Activated naive CD4-positive, alpha-beta T cell (primary cell): ENCODE measurements at regions not wholly inside any gene's neighbourhood (a gene's known extent, or its start where the extent isn't known, plus 50 kb on each side); places are given as distances from the start of the nearest gene placed in this dataset.
"Not testable (repeated sequence)": the region's sequence is repeated elsewhere in the genome, so short reads cannot be mapped to it uniquely, and the experiment has no call there.

Experiments used
- DNase-seq, 4 experiments: peaks; one replicate each; lab custom pipeline; 2025; lab: John Stamatoyannopoulos, UW

DNA sequence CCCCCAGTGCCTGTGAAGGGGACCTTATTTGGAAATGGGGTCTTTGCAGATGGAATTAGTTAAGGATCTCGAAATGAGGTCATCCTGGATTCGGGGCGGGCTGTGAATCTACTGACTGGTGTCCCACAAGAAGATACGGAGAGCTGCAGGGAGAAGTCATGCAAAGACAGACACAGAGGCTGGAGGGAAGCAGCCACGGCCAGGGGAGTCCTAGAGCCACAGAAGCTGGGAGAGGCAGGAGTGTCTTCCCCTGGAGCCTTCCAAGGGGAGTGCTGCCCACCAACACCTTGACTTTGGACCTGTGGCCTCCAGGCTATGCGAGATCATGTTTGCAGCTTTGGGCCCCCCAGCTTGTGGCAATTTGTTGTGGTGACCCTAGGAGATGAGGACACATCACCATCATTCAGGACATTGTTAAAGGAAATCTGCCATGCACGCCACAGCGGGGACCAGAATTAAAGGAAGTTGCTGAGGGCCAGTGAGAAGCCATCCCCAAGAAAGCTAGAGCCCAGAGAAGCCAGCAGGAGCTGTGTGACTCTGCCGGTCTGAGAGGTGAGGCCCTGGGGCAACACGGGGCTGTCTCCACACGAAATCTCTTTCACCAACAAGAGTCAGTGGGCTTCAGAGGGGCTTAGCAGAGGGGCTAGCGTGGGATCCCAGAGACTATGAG lies 434.7 kb downstream of the BRD1 start:
- DNase-seq: no peak

DNA sequence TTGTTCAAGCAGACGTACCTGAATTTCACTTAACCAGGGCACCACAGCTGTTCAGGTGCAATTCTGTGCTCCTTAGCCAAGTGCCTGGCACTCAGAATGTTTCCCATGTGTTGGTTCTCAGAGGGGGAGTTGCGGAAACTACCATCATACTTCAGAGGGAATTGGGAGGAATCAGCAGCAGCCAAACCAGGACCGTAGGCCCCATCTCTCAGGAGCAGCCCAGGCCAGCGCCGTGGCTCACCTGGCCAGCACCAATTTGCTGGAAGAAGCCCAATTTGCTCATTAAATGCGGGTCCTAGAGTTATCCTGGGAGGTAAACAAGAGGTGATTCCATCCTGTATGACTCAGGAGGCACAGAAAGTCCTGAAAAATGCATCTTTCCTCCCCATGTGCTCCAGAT lies 435.4 kb downstream of the BRD1 start:
- no peak for DNase-seq

DNA sequence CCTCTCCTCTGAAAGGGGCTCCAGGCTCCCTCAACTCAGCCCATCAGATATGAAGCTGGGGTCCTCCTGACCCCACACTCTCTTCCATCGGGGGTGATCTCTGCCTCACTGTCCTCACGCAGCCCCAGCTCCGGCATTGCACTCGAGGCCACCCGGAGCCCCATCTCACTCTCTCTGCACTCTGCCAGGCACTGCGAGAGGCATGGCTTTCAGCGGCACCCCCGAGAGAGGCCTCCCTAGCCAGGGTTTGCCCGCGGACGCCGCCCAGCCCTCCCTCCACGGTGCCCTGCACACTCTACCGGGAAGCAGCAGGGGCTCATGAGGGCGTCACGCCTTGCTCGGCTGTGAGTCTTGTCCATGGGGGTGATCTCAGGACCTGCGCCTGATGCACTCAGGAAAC lies 436.2 kb downstream of the BRD1 start:
- no peak for DNase-seq

DNA sequence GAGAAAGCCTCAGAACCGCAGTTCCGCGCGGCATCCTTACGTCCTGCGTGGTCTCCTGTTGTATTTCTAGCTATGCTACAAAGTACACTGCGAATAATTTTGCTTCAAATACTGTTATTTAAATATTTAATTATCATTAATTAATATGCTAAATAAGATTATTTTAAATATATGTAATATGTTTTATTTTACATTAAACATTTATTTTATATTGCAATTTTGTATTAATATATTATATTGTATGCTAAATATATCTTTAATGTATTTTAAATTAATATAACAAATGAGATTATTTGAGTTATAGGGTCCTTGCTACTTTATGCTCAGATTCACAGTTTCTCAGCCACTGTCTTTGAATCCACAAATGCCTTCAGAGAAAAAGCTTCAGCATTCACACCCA lies 436.7 kb downstream of the BRD1 start:
- DNase-seq: no peak

DNA sequence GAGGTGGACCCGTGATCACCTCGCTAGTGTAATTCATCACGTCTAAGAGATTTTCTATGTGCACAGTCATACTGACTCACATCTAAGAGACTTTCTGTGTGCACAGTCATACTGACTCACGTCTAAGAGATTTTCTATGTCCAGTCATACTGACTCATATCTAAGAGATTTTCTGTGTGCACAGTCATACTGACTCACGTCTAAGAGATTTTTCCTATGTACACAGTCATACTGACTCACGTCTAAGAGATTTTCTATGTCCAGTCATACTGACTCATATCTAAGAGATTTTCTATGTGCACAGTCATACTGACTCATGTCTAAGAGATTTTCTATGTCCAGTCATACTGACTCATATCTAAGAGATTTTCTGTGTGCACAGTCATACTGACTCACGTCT lies 443.8 kb downstream of the BRD1 start:
- not testable (repeated sequence) for DNase-seq

DNA sequence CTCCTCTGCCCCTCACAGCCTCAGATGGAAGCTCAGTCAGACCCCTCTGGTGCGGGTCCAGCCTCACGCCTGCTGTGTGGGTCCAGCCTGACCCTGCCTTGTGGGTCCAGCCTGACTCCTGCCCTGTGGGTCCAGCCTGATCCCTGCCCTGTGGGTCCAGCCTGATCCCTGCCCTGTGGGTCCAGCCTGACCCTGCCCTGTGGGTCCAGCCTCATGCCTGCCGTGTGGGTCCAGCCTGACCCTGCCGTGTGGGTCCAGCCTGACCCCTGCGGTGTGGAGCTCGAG lies 445.3 kb downstream of the BRD1 start:
- DNase-seq: no peak

DNA sequence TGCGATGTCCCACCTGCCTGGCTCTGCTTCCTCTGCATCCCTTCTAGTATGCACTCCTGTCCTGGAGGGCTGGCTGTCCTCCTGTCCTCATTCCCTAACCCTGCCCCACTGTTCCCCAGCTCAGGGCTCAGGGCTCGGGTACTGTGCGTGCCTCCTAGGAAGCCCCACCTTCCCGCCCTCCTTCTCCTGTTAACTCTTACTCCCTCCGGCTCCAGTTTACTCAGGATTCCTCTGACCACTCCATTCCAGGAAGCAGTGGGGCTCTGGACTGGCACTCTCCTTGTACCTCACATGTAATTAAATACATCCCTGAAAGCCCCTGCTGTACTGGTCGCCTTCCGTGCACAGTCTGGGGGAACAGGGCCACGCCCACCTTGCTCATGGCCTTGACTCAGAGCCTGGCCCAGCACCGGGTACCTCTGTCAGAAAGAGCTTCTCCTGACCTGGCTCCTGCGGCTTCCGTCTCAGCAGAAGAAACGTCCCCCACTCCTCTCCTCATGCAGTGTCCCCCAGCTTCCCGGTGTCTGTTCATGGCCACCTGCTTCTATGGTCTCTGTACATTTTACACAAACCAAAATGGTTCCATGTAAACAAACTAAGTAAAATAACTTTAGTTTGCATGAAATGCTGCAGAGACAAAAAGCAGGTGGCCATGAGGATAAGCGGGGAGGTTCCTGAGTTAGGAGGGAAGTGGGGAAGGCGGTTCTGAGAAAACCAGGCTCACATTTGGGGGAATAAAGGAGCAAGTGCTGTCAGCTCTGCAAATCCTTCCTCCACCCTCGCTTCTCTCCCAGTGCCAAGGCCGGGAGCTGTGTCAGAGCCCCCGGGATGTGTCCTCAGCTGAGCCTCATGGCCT lies 445.9 kb downstream of the BRD1 start:
- no peak for DNase-seq

DNA sequence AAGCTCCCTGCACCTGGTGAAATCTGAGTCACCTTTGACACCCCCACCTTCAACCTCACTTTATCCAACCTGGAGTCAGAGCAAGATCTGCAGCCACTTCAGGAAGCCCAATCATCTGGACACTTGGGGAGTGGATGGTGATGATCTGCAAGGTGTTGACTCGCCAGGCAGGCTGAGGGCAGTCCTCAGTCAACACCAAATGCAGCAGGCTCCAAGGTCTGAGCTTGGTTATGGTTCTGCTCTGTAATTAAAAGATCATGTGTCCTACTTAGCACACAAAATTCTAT lies 446.9 kb downstream of the BRD1 start:
- no peak for DNase-seq

DNA sequence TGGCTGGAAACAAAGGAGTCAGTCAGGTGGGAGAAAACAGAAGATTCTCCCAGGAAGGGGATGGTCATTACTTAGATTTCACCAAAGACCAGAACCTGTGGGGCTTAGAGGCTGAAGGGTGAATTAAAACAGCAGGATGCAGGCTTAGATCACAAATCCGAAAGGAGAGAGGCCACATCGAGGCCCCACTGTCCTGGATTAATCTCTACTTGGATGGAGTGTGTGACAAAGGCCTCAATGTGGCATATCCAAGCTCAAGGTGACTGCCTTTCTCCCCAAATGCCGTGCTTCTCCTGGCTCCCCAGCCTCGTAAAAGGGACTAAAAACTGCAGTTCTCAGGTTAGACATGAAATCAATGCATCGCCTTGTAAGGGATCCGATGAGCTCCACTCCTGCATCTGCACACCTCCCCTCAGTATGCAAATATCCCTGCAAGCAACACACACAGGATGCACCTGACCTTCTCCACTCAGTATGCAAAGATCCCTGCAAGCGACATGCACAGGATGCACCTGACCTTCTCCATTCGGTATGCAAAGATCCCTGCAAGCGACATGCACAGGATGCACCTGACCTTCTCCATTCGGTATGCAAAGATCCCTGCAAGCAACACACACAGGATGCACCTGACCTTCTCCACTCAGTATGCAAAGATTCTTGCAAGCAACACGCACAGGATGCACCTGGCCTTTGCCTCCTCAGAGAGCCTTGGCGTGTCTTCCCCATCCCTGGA lies 447.4 kb downstream of the BRD1 start:
- DNase-seq: no peak

DNA sequence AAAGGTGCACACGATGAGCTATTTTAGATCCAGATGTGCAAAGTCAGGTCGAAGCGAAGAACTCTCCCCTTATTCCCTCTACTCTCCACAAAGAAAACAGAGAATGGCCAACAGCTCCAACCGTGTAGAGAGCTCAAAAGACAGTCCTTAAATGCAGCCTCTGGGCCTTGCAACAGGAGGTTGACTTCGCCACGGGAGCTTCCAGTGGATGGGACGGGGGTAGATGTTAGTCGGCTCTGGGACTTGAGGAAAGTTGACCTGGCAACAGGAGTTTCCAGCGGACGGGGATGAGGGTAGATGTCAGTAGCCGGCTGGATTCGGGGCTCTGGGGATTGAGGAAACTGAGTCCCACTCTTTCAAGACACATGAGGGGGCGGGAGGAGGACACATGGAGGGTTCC lies 450.4 kb downstream of the BRD1 start:
- DNase-seq: no peak

DNA sequence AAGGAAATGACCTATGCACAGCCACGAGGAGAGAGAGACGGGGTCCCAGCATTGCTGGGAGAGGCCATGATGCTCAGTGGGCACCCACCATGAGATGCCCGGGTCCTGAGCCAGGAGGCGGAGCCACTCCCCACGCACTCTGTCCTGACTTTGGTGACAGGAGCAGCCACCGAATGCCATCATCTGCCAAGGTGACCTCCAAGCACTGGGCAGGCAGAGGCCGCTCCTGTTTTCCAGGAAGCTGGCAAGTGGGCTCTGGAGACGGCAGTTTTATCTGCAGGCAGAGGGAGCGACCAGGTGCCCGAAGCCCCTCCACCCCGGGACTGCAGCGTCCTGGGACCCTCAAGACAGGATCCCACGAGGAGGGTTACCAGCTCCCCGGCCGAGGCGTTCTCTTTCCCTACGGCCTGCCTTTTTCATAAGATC lies 453.9 kb downstream of the BRD1 start:
- no peak for DNase-seq

DNA sequence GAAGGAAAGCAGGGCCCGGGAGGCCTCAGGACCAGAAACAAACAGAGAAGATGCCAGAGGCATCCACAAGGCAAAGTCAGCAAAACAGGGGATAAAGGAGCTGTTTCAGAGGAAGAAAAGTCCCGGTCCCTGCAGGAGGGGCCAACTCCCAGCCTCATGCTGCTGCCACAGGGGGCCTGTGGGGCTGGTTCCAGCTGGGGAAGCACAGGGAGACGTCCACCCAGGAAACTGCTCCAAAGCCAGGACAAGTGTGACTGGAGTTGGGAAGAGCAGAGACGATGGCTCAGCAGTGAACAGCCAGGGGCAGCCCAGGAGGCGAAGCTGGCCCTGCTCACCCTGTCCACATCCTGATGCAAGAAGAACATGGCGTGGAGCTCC lies 454.4 kb downstream of the BRD1 start:
- DNase-seq: no peak

DNA sequence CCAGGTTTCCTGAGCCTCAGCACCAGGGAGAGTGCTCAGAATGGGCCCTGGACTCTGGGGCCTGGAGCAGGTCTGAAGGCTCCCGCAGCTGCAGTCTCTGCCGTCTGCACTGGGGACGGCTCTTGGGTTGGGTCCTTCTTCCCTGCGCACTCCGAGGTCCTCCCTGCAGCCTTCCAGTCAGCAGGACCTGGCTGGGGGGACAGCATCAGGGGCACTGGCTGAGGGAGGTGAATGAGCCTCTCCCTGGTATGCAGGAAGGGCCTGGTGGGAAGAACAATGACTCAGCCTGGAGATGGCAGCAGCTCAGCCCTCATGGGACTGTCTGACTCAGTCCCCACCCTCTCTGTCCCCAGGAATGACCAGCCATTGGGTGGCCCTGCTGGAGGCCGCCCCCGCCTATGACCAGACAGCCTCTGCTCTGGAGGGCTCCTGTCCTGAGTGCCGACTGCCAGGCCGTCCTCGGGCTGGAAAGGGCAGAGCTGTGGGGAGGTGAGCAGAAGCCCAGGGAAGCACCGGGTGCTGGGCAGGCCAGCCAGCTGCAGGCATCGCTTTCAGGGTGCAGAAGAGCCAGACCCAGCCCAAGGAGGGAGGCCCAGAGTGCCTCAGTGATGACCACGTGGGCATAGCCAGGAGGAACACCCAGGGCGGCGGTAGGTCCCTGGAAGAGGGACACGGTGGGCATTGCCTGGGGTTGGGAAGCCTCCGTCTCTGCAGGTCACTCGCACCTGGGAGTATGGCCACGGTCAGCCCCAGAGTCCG lies 455.0 kb downstream of the BRD1 start:
- no peak for DNase-seq

DNA sequence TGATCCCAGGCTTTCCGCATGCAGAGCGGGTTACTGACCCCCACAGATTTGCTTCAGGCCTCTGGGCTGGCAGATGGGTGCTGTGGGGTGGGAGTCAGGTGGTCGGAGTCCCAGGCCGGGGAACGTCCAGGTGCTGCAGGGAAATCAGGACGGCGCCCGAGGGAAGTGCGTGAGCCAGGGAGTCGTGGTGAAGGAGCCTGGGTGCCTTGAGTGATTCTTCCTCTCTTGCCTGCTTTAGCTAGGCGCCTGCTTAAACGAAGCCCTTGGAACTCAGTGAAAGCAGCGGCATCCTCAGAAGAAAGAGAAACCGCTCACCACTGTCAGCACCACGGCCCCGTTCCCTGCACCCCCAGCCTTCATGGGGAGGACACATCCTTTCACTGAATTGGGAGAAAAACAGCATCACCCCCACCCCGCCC lies 455.6 kb downstream of the BRD1 start:
- no peak for DNase-seq

DNA sequence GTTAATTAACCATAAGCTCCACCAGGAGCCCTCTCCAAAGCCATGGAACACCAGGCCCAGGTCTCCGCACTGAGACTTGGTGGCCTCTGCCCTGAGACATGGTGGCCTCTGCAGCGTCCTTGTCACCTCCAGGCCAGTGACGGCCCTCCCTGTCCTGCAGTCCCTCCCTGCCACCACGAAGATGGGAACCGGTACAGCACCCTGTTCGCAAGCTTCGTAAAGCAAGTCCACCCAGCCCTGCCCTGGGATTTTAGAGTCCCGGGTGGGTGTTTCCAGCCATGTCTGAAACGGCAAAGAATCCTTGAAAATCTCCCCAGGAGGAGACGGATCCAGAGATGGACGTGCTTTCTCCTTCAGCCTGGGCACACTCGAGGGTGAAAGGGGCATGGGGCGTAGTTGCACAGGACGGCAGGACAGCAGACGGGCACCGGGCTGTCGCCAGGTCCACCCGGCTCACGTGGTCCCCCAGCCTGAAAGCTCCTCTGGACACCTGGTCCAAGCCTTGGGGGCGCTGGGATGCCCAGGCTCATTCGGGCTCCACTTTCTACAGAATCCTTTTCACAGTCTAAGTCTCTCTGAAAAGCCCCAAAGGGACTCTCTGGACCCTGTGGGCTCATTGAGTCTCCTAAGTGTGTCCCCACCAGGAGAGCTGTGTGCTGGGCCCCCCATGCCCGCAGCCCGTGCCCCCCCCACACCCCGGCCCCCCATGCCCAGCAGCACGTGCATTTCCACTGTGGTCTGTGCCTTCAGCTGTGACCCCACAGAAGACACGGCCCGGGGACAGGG lies 456.2 kb downstream of the BRD1 start:
- no peak for DNase-seq

DNA sequence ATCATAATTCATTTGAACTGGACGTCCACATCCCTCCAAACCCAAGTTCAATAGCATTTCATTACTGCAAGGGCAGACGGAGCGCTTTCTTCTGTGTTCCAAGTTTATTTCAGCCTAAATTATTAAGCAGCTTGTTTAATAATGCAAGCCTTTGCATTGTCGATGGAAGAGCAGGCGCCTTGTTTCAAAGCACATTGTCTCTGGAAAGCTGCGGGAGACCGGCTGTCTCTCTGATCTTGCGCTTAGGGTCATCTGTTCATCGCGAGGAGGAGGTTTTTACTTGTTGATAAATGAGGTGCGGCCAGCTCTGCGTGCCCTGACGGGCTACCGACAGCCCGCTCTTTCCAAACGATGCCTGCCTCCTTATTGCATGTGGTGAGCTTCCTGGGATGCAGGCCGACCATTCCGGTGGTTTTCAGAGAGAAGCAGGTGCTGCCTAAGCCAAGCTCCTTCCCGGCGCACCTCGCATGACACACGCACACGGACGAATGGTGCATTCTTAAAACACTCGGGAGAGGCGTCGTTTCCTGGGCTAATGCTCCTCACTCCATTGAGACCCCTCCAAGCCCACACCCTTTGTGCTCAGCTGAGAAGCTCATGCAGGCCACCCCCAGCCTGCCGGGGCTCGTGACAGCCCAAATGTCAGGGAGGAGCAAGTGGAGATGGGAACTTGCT lies 456.9 kb downstream of the BRD1 start:
- no peak for DNase-seq

DNA sequence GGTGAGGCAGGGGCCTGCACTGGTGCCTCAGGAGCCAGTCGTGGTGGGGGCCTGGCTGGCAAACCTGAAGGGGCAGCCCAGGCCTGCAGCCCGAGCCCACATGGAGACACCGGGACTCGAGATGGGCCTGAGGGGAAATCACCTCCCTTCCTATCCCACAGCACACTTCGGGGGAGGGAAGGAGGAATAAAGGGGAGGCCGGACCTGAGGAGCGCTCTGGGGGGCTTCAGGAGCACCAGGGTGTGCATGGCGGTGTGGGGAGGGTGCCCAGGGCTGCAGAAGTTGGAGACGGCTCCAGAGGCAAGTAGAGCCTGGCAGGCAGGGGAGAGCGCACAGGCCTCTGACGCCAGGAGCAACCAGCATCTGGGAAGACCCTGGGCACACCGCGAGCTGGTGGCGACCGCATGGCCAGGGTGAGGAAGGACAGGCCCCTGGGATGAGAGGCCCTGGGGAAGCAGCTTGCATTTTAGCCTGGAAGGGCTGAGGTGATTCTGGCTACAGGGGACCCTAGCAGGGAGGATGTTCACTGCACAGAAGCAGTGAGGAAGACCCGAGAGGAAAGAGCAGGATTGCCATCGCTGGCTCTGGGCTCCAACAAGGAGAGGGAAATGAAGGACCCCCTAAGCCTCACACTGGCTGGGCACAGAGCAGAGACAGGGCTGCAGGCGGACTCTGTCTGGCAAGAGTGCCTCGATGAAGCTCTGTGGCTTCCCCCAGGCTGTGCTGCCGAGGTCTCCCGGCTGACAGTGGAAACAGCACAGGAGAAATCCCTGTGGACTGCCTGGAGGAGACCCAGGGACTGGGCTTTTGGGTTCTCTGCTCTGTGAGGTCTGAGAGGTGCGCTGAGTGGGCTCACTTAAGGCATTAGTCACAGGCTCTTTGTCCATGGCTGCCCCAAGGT lies 457.7 kb downstream of the BRD1 start:
- DNase-seq: no peak

DNA sequence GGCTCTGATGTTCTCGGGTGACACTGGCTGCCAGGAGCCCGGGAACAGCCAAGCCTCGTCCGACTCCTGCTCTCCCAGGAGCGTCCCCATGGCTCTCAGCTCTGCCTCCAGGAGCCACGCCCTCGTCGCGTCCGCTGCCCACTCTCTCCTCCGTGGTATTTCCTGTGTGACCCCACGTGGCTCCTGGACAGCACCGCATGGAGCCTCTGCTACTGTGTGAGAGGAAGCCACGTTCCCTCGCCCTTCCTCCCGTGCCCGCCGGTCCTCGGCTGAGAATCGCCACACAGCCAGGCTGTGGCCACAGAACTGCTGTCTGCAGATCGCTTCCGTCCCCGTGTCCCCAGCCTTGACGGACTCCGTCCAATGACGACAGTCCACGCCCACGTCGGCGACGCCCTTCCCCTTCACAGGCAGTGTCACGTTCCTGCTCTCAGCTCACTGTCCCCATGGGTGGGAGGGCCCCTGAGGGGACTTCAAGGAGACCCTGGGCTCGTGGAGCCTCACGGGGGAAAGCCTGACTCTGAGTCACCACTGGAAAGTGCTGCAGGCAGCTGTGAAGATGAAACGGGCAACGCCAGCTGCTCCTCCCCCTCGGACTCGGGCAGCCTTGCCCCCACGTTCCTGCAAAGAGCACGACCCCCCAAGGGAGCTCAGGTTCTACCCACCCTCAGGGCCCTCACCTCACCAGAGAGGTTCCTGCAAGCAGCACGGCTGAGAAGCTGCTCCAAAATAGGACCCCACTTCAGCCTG lies 458.5 kb downstream of the BRD1 start:
- no peak for DNase-seq

DNA sequence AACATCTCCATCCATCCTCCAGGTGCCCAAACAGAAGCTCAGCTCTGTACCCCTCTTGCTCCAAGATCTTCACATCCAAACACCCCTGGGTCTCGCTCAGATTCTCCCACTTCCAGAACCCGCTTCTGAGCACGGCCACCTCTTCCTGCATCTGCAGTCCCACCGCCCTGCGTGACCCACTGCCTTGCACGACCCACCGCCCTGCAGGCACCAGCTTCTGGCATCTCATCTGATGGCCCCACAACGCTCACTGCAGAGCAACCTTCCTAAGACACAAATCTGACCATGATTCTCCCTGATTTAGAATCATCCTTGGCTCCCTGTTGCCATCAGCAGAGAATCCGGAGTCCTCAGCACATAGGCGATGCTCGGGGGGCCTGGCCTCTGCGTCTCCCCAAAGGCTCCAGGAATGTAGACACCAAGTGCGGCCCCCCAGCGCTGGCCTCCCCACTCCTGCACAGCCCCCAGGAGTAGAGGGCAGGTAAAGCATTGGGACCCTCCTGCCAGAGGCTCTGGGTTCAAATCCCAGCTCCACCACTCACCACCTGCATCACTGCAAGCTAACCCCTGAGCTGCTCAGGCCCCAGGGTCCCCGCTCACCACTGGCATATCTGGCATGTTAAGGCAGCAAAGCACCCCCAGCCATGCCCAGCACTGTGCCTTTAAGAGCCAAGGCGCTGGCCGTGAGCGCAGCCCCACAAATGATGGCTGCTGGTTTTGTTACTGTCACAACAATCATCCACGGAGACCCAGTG lies 459.3 kb downstream of the BRD1 start:
- DNase-seq: no peak
